ENCODE measurements at regions not wholly inside any gene's neighbourhood (a gene's known extent, or its start where the extent isn't known, plus 50 kb on each side); places are given as distances from the start of the nearest gene placed in this dataset.
"Not testable (repeated sequence)": the region's sequence is repeated elsewhere in the genome, so short reads cannot be mapped to it uniquely, and the experiment has no call there.

GRCh38 chr12:67531501-67531900 is 117.0 kb upstream of the DYRK2 start:
- DNase-seq (ENCODE audit: low read depth): no peak

DNA sequence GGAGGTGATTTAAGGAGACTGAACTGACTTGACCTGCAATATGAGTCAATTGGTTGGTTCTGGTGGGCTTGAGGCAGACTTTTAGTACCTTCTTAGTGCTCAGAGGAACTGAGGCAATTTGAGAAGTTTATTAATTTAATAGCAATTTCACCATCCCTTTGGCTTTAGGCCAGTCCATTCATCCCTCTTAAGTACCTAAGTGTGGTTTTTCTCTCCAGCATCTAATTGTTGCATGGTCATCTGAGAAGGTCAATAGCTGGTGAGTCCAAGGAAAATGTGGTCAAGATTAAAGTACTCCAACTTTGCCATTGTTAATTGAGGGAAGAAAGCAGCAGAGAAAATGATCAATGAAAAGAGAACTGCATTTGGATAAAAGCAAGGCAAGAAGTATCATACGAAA is 115.4 kb upstream of the DYRK2 start:
- no peak for DNase-seq (ENCODE audit: low read depth)

- no peak for DNase-seq (ENCODE audit: low read depth)
These were observed 114.5 kb upstream of the DYRK2 start for GRCh38 chr12:67534046-67534445.

DNA sequence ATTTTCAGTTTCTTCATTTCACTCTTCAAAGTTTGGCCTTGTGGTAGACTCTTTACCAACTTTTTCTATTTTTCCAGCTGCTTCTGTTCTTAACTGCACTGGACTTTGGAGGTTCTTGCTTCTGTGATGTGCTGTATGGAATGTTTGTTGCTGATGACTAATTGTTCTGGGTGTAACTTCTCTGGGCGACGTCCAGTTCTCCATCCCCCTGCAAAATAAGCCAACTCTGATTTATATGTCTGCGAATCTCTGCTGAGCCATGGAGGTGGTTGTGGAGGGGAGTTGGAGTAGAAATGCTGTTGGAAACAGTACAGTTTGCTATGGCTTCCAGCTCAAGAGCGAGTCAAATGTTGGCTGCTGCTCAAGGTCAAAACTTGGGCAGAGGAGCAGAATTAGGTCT is 113.9 kb upstream of the DYRK2 start:
- DNase-seq (ENCODE audit: low read depth): peak; percentile 76

GRCh38 chr12:67535176-67535575 is 113.4 kb upstream of the DYRK2 start:
- DNase-seq (ENCODE audit: low read depth): no peak

GRCh38 chr12:67535971-67536370 is 112.6 kb upstream of the DYRK2 start:
- DNase-seq (ENCODE audit: low read depth): no peak

- no peak for DNase-seq (ENCODE audit: low read depth)
These were observed 109.2 kb upstream of the DYRK2 start for GRCh38 chr12:67539329-67539728.

DNA sequence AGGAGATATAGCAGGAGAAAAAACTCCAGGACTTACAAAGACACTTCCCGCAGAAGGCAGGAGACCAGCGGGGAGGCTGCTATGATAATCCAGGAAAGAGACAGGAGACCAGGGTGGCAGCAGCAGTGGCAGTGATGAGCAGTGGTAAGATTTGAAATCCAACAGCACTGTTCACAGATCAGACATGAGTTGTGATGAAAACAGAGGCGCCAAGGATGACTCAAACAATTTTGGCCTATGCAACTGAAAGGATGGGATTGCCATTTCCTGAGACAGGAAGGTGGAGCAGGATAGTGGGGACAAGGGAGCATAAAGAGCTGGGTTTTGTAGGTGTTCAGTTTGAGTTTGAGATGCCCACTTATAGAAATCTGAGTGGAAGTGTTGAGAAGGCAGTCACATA is 108.6 kb upstream of the DYRK2 start:
- DNase-seq (ENCODE audit: low read depth): no peak

GRCh38 chr12:67540920-67541624 is 107.5 kb upstream of the DYRK2 start:
- DNase-seq (ENCODE audit: low read depth): no peak

GRCh38 chr12:67541625-67541991 is 106.9 kb upstream of the DYRK2 start:
- DNase-seq (ENCODE audit: low read depth): no peak

GRCh38 chr12:67543021-67543770 is 105.3 kb upstream of the DYRK2 start:
- DNase-seq (ENCODE audit: low read depth): no peak

DNA sequence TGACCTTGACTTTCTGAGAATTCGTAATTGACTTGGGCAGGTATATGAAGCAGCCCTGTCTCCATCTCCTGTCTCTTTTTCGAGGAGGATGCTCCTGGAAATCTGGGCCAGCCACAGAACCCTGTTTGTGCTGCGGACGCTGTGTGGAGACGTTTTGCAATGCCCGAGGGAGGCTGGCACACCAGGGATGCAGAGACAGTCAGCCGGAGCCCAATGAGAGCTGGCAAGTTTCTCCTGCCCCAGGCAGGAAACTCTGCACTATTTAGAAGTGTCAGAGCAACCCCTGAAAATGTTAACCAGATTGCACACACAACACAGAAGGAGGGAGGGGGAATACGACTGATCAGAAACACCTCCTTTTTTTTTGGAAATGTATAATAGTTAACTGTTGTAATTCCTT is 103.2 kb upstream of the DYRK2 start:
- no peak for DNase-seq (ENCODE audit: low read depth)

- DNase-seq (ENCODE audit: low read depth): no peak
These were observed 101.8 kb upstream of the DYRK2 start for GRCh38 chr12:67546746-67547145.

- not testable (repeated sequence) for DNase-seq (ENCODE audit: low read depth)
These were observed 93.3 kb upstream of the DYRK2 start for GRCh38 chr12:67555075-67555717.

DNA sequence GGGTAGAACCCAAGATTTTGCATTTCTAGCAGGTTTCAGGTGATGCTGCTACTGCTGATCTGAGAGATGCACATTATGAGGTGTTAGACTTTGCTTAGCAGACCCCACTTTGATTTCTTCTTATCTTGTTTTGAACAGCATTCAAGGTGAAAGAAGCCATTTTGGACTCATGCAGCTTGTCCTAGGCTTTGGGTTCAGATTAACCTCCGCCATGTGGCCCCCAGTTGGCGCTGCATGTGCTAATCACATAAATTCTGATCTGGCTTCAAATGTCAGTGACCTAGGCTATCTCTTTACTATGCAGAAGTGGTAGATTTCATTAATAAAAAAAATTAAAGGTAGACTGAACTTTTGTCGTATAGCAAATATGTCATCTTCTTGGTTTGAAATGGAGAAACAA is 89.8 kb upstream of the DYRK2 start:
- no peak for DNase-seq (ENCODE audit: low read depth)

GRCh38 chr12:67559751-67560150 is 88.8 kb upstream of the DYRK2 start:
- DNase-seq (ENCODE audit: low read depth): no peak

- DNase-seq (ENCODE audit: low read depth): no peak
These were observed 85.8 kb upstream of the DYRK2 start for GRCh38 chr12:67562513-67563287.

DNA sequence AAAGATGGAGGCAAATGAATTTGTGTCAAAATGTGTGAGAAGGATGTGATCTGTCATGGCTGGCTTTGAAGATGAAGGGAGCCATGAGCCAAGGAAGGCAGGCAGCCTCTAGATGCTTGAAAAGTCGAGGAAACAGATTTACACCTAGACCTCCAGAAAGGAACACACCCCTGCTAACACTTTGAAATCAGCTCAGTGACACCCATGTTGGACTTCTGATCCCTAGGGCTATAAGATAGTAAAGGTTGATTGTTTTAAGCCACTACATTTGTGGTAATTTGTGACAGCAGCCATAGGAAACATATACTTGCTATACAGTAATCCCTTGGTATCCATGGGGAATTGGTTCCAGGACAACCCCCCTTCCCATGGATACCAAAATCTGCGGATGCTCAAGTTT is 80.5 kb upstream of the DYRK2 start:
- no peak for DNase-seq (ENCODE audit: low read depth)

- peak; percentile 50 for DNase-seq (ENCODE audit: low read depth)
These were observed 76.1 kb upstream of the DYRK2 start for GRCh38 chr12:67572492-67572891.

DNA sequence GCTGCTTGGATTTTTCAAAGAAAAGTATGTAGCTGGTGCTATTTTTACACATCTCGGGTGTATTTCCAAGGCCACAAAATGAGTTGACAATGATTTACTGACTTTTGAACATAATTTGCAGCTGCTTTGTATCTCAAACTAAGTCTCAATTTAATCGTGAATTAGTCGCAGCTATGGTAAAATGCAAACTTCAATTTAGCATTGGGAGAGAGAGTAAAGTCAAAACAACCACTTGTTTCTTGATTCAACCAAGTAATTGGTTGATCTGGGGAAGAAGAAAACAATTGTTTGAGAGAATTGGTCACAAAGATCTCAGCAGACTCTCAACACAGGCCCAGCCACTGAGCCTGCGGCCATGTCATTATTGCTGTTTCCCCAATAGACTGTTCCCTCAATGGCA is 75.0 kb upstream of the DYRK2 start:
- peak; percentile 70 for DNase-seq (ENCODE audit: low read depth)

- DNase-seq (ENCODE audit: low read depth): peak; percentile 31
These were observed 69.4 kb upstream of the DYRK2 start for GRCh38 chr12:67578976-67579661.
